DLD1 (cell line): ENCODE measurements at regions not wholly inside any gene's neighbourhood (a gene's known extent, or its start where the extent isn't known, plus 50 kb on each side); places are given as distances from the start of the nearest gene placed in this dataset.

Source experiments
- in situ Hi-C: cut with HindIII; loops from 2 replicates; pipeline ENCODE4 v1.10.0; 2017; ENCODE audit warnings: low sequenced_read_pairs

DNA sequence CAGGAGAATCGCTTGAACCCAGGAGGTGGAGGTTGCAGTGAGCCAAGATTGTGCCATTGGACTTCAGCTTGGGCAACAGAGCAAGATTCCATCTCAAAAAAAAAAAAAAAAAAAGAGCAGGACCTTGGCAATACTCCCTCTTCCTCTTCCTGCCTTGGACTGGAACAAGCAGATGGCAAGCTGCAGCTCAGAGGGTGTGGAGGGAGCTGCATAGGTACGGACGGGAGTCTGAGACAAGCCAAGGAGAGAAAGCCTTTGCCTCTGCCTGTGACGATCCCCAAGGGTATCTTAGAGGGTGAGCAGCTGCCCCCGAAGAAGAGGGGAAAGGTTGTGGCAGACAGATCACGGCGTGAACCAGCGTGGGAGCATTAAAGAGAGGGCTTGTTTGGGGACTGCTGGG, 109.2 kb downstream of the AIPL1 start:
- in situ Hi-C loops = no loop called here

DNA sequence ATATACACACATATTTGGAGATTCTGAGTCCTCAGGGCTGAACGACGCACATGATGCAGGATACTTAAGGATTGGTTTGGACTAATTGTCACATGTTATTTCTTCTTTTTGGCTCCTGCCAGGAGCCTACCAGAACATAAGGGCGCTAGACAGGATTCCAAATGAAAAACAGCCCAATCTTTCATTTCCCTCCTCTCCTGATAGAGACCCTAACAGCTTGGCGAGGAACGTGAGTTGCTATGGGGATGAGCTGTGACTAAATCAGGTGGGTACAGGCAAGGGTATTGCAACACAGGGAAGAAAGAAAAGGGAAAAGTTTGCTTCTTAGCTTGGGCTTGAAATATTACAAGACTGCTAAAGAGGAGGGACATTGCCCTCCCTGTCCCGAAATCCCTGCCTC, 109.9 kb downstream of the AIPL1 start:
- in situ Hi-C loops = no loop called here

- in situ Hi-C loops = no loop called here
Observed at GRCh38 chr17:6323626-6324356, 111.1 kb downstream of the AIPL1 start.

- in situ Hi-C loops = no loop called here
Observed at GRCh38 chr17:6322316-6322715, 112.6 kb downstream of the AIPL1 start.

DNA sequence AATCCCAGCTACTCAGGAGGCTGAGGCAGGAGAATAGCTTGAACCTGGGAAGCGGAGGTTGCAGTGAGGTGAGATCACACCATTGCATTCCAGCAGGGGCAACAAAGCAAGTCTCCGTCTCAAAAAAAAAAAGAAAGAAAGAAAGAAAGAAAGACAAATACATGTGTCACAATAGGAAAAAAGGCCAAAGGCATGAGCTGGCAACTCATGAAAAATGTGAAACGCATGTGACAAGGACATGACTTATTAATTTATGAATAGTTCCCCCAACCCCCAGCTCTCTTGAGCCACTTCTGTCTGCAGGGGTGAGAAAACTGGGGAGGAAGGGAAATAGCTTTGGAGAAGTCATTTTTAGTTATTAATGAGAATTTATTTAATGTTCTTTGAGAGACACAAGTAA, 120.6 kb downstream of the AIPL1 start:
- in situ Hi-C loops = no loop called here

DNA sequence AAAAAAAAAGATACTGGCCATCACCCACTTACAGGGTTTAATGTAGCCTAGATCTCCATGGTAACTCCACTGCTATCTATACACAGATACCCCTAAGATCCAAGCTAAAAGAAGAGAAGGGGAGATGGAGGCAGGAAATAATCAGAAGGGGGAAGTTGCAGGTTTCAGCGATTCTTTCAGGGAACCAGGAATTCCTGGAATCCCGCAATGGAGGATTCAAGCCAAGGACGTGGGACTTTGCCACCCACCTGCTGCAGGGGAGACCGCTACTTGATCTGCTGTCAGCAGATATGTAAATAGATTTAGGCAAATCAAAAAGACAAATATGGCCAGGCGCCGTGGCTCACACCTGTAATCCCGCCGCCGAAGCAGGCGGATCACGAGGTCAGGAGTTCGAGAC, 121.1 kb downstream of the AIPL1 start:
- in situ Hi-C loops = no loop called here

- in situ Hi-C loops = no loop called here
Observed at GRCh38 chr17:6306820-6307219, 128.1 kb downstream of the AIPL1 start.

DNA sequence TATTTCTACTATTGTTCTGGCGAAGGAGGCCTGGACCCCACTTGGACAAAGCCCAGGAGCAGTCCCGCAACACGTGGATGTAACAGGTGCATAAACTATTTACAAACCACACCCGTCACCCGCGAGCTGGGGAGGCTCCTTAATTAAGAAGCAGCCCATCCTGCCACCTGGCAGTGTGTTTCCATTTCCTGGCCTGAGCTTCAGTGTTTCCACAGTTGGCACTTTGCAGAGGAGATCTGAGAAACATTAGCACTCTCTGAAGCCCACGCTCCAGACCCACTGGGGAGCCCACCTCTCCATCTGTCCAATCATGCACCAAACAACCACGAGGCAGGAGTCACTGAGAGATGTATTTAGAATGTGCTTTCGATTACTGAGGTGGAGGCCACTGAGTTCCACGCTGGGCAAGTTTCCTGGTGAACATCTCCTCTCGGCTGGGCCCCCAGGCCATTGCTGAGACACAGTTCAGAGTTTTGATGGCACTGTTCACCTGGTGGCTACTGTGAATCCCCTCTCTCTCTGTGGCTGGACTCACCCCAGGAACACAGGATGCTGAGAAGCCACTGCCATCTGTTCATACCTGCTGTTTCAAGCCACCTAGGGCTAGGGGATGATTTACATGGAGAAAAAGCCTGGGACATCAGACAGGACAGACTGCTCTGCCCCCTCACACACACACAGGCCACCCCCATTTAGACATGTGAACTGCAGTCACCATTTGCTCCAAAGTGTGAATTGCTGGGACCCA, 129.1 kb downstream of the AIPL1 start:
- in situ Hi-C loops = no loop called here

- in situ Hi-C loops = no loop called here
Observed at GRCh38 chr17:6304894-6305612, 129.9 kb downstream of the AIPL1 start.

DNA sequence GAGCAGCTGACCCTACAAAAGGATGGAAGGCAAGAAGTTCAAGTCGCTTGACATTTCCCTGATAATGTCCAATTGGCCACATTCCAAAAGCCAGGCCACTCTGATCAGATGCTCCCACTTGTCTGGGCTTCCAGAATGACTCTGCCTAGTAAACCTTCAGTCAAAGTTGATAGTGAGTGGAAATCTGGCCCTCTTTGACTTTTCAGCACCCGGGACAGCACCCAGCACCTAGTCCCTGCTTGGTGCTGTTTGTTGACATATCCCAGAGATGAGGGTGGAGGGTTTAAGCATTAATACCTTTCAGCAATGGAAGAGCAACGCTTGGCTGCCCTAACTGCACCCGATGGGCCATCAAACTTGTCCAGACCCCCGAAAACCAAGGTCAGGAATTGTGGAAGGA, 131.3 kb downstream of the AIPL1 start:
- in situ Hi-C loops = no loop called here

- in situ Hi-C loops = no loop called here
Observed at GRCh38 chr17:6299275-6299674, 135.6 kb downstream of the AIPL1 start.

DNA sequence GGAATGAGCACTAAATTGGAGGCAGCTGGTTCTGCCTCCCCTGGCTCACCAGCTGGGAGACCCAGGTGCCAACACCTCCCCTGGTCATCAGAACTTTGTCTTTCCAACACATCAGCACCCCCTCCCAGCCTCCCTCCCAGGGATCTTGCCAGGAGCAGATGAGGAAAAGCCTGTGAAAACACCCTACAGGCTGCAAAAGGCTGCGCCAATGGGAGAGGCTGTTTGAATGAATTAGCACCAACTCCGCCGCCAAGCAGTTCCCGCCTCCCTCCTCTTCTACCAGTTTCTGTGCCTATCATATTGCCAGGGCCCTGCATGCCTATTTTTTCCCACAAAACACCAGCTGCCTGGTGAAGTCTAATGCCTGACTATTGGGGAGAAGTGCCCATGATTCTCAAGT, 137.0 kb downstream of the AIPL1 start:
- in situ Hi-C loops = no loop called here

GRCh38 chr17:6297119-6297518, 137.8 kb downstream of the AIPL1 start:
- in situ Hi-C loops = no loop called here

- in situ Hi-C loops = no loop called here
Observed at GRCh38 chr17:6290488-6291196, 144.3 kb downstream of the AIPL1 start.

- in situ Hi-C loops = no loop called here
Observed at GRCh38 chr17:6286233-6286632, 148.7 kb downstream of the AIPL1 start.

DNA sequence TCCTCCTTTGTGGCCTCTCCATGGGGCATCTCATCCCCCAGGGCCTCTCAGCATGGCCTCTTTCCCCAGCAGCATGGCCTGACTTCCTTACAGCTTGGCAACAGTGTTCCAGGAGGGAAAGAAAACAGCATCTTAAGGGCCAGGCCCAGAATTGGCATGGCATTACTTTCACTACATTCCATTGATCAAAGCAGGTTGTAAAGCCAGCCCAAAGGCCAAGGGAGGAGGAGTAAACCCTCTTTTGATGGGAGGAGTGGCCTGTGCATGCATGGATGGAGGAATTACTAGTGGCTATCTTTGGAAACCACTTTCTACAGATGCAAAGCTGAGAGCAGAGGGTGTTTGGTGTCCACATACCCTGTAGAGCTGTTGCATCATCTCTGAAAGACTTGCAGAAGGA, 149.4 kb downstream of the AIPL1 start:
- in situ Hi-C loops = no loop called here

DNA sequence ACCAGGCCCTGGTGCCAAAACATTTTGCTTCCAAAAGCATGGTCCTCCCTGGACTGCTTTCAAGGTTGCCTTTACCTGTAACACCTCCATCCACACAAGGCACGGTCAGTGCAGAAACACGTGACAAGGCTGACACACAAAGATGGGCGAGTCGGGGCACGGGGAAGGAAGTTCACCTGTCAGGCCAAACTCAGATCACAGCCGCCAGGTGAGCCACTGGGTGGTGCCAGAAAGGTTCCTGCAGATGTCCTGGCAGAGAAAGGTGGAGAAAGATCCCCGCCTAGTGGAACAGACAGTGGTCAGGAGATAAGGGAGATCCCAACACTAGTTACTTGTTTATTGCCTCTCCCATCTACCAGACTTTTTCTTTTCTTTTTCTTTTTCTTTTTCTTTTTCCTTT, 155.3 kb downstream of the AIPL1 start:
- in situ Hi-C loops = no loop called here

DNA sequence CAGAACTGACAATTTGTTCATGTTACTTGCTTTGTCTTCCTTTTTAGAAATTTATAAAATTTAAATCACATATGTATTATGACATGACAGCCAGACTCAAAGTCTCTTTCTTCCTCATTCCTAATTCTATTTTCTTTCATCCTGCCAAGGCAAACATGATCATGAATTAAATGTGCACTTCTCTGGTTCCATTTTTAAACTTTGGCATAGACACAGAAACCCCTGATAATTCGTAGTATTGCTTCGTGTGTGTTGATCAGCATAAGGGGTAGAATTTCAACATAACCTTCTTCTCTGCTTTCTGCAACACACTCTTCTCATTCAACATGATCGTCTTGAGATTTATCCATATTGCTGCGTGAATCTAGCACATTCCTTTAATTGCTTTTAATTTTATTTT, 156.5 kb downstream of the AIPL1 start:
- in situ Hi-C loops = no loop called here

- in situ Hi-C loops = no loop called here
Observed at GRCh38 chr17:6276711-6277110, 158.2 kb downstream of the AIPL1 start.

DNA sequence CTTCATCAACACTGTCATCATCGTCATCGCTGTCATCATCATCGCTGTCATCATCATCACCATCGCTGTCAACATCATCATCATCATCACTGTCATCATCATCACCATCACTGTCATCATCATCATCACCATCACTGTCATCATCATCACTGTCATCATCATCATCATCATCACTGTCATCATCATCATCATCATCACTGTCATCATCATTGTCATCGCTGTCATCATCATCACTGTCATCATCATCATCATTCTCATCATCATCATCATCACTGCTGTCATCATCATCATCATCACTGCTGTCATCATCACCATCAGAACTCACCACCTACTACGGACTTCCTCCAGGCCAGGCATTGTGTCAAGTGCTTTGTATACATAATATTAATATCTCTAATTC, 160.6 kb downstream of the AIPL1 start:
- in situ Hi-C loops = no loop called here

DNA sequence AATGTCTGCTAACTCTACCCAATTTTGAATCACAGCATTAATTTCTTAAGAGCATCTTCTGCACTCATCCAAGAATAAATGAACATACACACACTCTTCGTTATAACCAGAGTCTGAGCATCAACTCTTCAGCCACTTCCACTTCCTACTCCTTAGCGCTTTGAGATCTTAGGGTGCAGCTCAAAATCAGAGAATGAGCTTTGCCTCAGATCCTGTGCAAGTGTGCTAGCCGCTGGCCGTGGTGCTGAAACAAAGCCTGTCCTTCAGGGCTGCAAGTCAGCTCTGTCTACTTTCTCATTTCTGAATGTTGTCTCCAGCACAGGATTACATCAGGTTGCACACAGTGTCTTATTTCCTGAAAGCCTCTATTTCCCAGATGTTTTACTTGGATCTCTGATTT, 165.4 kb downstream of the AIPL1 start:
- in situ Hi-C loops = no loop called here
